ENCODE measurements at regions not wholly inside any gene's neighbourhood (a gene's known extent, or its start where the extent isn't known, plus 50 kb on each side); places are given as distances from the start of the nearest gene placed in this dataset.

DNA sequence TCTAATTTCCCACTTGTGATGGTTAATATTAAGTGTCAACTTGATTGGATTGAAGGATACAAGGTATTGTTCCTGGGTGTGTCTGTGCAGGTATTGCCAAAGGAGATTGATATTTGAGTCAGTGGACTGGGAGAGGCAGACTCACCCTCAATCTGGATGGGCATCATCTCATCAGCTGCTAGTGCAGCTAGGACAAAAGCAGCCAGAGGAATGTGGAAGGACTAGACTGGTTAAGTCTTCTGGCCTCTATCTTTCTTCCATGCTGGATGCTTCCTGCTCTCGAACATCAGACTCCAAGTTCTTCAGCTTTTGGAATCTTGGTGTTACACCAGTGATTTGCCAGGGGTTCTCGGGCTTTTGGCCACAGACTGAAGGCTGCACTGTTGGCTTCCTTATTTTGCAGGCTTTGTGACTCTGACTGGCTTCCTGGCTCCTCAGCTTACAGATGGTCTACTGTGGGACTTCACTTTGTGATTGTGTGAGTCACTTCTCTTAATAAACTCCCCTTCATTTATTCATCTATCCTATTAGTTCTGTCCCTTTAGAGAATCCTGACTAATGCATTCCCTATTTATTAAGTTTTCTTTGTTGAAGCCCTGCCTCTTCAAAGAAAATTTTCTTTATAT lies 1087.5 kb upstream of the NXPH2 start:
- intact Hi-C loops (cut with DNase I; ENCODE audit: low total_unique reads): no loop called here
- no peak overlapping the region for H3K27ac ChIP-seq
- H3K27me3 ChIP-seq: no peaks in the 10 kb centered on the region
- TF ChIP-seq POLR2A (IDR thresholded peaks at IDR 0.05): no peak
- TF ChIP-seq, protein P1, sequence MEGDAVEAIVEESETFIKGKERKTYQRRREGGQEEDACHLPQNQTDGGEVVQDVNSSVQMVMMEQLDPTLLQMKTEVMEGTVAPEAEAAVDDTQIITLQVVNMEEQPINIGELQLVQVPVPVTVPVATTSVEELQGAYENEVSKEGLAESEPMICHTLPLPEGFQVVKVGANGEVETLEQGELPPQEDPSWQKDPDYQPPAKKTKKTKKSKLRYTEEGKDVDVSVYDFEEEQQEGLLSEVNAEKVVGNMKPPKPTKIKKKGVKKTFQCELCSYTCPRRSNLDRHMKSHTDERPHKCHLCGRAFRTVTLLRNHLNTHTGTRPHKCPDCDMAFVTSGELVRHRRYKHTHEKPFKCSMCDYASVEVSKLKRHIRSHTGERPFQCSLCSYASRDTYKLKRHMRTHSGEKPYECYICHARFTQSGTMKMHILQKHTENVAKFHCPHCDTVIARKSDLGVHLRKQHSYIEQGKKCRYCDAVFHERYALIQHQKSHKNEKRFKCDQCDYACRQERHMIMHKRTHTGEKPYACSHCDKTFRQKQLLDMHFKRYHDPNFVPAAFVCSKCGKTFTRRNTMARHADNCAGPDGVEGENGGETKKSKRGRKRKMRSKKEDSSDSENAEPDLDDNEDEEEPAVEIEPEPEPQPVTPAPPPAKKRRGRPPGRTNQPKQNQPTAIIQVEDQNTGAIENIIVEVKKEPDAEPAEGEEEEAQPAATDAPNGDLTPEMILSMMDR (IDR thresholded peaks at IDR 0.05): no peak
- no peaks in the 10 kb centered on the region for H3K9me3 ChIP-seq
- H3K4me1 ChIP-seq: no peaks in the 10 kb centered on the region
- DNase-seq: no peak
- H3K36me3 ChIP-seq (ENCODE audit: low read depth, missing control alignments): no peaks in the 10 kb centered on the region
- no peak overlapping the region for H3K4me3 ChIP-seq
- WGBS, 2 donors: 69 to 86% methylated on average over 2 of the region's 2 CpGs

DNA sequence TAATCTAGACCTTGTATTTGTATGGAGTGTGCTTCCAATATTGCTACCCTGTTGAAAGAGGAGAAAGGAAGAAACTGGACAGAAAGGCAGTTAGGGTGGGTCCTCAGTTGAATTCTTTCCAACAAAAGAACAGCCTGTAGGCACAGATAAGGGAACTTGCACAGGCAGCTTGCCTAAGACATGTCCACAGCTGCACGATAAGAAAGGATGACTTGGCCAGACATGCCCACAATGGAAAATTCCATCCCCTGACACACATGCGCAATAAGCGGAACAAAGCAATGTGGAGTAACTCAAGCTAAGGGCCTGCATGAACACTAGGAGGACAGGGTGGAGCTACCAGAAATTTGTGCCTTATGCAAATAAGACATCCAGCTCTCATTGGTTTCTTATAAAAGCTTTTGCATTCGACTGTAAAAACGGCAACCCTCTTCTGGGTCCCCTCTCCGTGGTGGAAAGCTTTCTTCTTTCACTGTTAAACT lies 1084.7 kb upstream of the NXPH2 start:
- WGBS, 2 donors: 74 to 75% methylated on average over 6 of the region's 6 CpGs
- intact Hi-C loops (cut with DNase I; ENCODE audit: low total_unique reads): no loop called here

DNA sequence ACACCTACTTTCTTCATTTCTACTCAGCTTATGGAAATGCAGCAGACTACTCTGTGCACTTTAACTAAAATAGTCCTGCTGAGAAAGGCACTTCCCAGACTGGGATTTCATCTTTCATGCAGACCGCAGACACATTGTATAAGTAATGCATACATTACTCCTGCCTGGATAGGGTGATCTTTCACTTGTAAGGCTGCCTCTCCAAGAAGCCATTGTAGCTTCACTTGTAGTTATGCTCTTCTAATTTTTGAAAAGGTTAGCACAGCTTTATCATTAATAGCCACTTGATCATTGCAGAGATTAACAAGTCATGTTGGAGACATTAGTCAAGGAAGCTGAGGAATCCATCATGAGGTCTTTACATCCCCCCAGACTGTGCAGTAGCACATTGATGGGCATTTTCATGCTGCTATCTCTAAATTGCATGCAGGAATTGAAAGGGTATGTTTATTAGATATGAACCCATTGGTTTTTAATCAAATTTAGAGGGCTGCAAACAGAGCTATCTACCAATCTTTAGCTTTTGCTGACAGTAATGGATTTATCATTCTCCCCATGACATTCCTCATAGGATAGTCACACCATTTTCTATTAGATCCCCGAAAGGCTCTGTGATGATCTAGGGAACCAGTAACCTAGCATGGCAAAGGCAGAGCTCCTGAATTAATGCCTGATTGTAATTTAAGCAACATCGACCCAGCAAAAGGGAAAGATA lies 1074.7 kb upstream of the NXPH2 start:
- no peak for DNase-seq
- TF ChIP-seq POLR2A (IDR thresholded peaks at IDR 0.05): no peak
- no peak overlapping the region for H3K4me3 ChIP-seq
- H3K9me3 ChIP-seq: no peaks in the 10 kb centered on the region
- H3K36me3 ChIP-seq (ENCODE audit: low read depth, missing control alignments): no peaks in the 10 kb centered on the region
- H3K27ac ChIP-seq: no peak overlapping the region
- H3K27me3 ChIP-seq: no peaks in the 10 kb centered on the region
- intact Hi-C loops (cut with DNase I; ENCODE audit: low total_unique reads): no loop called here
- no peaks in the 10 kb centered on the region for H3K4me1 ChIP-seq
- WGBS, 2 donors: 90% methylated on average over 3 of the region's 3 CpGs

More for the DNA sequence above, 1084.7 kb upstream of the NXPH2 start:
- H3K4me3 ChIP-seq: no peak overlapping the region
- no peaks in the 10 kb centered on the region for H3K27me3 ChIP-seq
- H3K4me1 ChIP-seq: no peaks in the 10 kb centered on the region
- H3K27ac ChIP-seq: no peak overlapping the region
- H3K9me3 ChIP-seq: no peaks in the 10 kb centered on the region
- no peaks in the 10 kb centered on the region for H3K36me3 ChIP-seq (ENCODE audit: low read depth, missing control alignments)
- TF ChIP-seq, protein P1 (IDR thresholded peaks at IDR 0.05): no peak
- no peak for TF ChIP-seq POLR2A (IDR thresholded peaks at IDR 0.05)
- no peak for DNase-seq

DNA sequence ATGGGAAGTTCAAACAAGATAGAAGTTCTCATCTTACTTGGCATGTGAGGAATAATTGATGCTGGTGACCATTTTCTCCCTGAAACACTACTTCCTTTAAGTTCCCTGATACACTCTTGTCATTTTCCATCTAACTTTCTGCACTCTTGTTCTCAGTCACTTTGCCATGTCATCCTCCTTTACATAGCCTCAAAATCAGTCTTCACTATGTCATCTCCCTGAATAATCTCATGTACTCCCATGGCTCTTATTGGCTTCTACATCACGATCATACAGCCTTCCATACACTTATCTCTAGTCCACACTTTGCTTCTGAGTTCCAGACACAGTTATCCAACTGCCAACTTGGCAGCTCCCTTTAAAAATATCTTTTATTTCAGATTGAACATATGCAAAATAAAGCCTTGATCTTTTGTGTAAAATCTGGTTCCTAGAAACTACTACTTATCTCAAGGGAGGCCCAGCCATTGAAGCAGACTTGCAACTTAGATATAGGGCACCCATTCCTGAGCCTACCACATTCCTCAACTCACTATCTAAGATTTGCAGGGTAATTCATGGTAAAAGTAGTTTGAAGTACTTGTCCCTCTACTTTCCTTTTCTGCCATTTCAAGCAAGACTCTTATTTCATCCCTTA lies 1070.2 kb upstream of the NXPH2 start:
- intact Hi-C loops (cut with DNase I; ENCODE audit: low total_unique reads): no loop called here
- Histone ChIP-seq H3K9me3 (no peaks in the 10 kb centered on the region), H3K4me3 (no peak overlapping the region), H3K4me1 (no peaks in the 10 kb centered on the region), H3K27ac (no peak overlapping the region), H3K36me3 (ENCODE audit: low read depth, missing control alignments) (no peaks in the 10 kb centered on the region), H3K27me3 (no peaks in the 10 kb centered on the region)
- 38 to 45% methylated on average over 1 of the region's 1 CpG for WGBS, 2 donors
- no peak for DNase-seq
- no peak for TF ChIP-seq POLR2A (IDR thresholded peaks at IDR 0.05)
- TF ChIP-seq, protein P1 (IDR thresholded peaks at IDR 0.05): no peak

DNA sequence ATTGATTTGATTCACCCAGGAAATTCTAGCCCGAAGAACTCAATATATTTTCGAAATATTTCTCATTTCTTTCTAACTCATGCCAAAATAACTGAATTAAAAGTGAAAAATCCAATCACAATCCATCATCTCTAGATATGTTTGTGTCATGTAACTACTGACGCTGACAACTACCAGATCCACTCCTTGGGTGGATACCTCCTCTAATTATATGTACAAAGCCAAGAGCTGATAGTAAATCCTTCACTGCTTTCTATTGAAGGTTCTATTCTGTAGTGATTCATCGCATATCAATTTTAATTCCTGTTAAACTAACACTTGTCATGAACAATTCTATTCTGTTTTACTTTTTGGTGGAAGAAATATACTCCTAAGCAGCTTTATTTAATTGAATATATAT lies 1056.6 kb upstream of the NXPH2 start:
- H3K27ac ChIP-seq: no peak overlapping the region
- TF ChIP-seq POLR2A (IDR thresholded peaks at IDR 0.05): no peak
- TF ChIP-seq, protein P1 (IDR thresholded peaks at IDR 0.05): no peak
- H3K36me3 ChIP-seq (ENCODE audit: low read depth, missing control alignments): no peaks in the 10 kb centered on the region
- H3K4me3 ChIP-seq: no peak overlapping the region
- no peaks in the 10 kb centered on the region for H3K4me1 ChIP-seq
- H3K27me3 ChIP-seq: no peaks in the 10 kb centered on the region
- WGBS, 2 donors: 84 to 90% methylated on average over 4 of the region's 4 CpGs
- intact Hi-C loops (cut with DNase I; ENCODE audit: low total_unique reads): no loop called here
- DNase-seq: no peak
- no peaks in the 10 kb centered on the region for H3K9me3 ChIP-seq

Measured in testis (tissue), 2 donors.